Prostate gland (tissue), 2 donors: ENCODE measurements at regions not wholly inside any gene's neighbourhood (a gene's known extent, or its start where the extent isn't known, plus 50 kb on each side); places are given as distances from the start of the nearest gene placed in this dataset.

Source experiments
- CTCF ChIP-seq, 4 experiments: fragments of 200-600 bp in 2 of 4; fragments of 450-650 bp in 2 of 4; sonication (generic) in 2 of 4; IDR thresholded peaks; 1 replicate in 3 of 4; 2 replicates in 1 of 4; pipeline ENCODE4 v1.5.1; 2016 to 2019; ENCODE audit warnings: antibody characterized with exemption in 4 of 4, mild to moderate bottlenecking in 2 of 4, moderate library complexity in 2 of 4
- POLR2A ChIP-seq: fragments of 450-650 bp; IDR thresholded peaks from one replicate; pipeline ENCODE4 v1.6.1; 2016; ENCODE audit warnings: antibody characterized with exemption, mild to moderate bottlenecking
- POLR2AphosphoS5 ChIP-seq: sonication (generic); formaldehyde crosslinking; IDR thresholded peaks from one replicate; pipeline ENCODE4 v1.6.1; 2017; ENCODE audit warnings: antibody characterized with exemption

- TF ChIP-seq CTCF (IDR thresholded peaks at IDR 0.05) (no peak), POLR2A (no peak), POLR2AphosphoS5 (no peak)
Measured at GRCh38 chr4:186808630-186809018, 85.0 kb upstream of the FAT1 start.
